Mesodermal cell (in vitro differentiated cells): ENCODE measurements at regions not wholly inside any gene's neighbourhood (a gene's known extent, or its start where the extent isn't known, plus 50 kb on each side); places are given as distances from the start of the nearest gene placed in this dataset.
A peak's percentile ranks its signal among the peaks of the same experiment; 100 is the strongest.

ENCODE experiments used
- H3K27ac ChIP-seq: 2 replicates; pipeline ENCODE4 v1.7.0; 2013; ENCODE audit warnings: mild to moderate bottlenecking, low read depth, low read length, moderate library complexity; ENCODE audit not compliant: severe bottlenecking
- H3K36me3 ChIP-seq: 2 replicates; pipeline ENCODE4 v1.7.1; 2013; ENCODE audit warnings: mild to moderate bottlenecking, low read length, moderate library complexity; ENCODE audit not compliant: control insufficient read depth, insufficient read depth
- H3K4me1 ChIP-seq: one replicate; pipeline ENCODE4 v1.7.1; 2013; ENCODE audit warnings: mild to moderate bottlenecking, low read length; ENCODE audit not compliant: insufficient read depth, control insufficient read depth, poor library complexity, severe bottlenecking
- H3K4me3 ChIP-seq: 2 replicates; pipeline ENCODE4 v1.7.0; 2013; ENCODE audit warnings: low read length, control low read depth, mild to moderate bottlenecking; ENCODE audit not compliant: insufficient read depth, poor library complexity, severe bottlenecking; ENCODE audit errors: extremely low read depth
- H3K9me3 ChIP-seq: 2 replicates; pipeline ENCODE4 v1.7.1; 2013; ENCODE audit warnings: mild to moderate bottlenecking, low read length, moderate library complexity; ENCODE audit not compliant: control insufficient read depth
- WGBS, 2 experiments: methylation state at CpG; one replicate each; pipeline ENCODE4 v1.1.5; 2013; ENCODE audit warnings: missing lambda C conversion rate in 2 of 2; ENCODE audit not compliant: insufficient coverage in 2 of 2; 5-methylcytosine and 5-hydroxymethylcytosine counted together

DNA sequence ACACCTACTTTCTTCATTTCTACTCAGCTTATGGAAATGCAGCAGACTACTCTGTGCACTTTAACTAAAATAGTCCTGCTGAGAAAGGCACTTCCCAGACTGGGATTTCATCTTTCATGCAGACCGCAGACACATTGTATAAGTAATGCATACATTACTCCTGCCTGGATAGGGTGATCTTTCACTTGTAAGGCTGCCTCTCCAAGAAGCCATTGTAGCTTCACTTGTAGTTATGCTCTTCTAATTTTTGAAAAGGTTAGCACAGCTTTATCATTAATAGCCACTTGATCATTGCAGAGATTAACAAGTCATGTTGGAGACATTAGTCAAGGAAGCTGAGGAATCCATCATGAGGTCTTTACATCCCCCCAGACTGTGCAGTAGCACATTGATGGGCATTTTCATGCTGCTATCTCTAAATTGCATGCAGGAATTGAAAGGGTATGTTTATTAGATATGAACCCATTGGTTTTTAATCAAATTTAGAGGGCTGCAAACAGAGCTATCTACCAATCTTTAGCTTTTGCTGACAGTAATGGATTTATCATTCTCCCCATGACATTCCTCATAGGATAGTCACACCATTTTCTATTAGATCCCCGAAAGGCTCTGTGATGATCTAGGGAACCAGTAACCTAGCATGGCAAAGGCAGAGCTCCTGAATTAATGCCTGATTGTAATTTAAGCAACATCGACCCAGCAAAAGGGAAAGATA lies 1074.7 kb upstream of the NXPH2 start:
- WGBS, 2 experiments = 100% methylated on average over 2 of the region's 3 CpGs; no CpG with 5 or more reads in 1 of the 2 experiments
- no peaks in the 10 kb centered on the region for H3K9me3 ChIP-seq
- no peaks in the 10 kb centered on the region for H3K36me3 ChIP-seq
- H3K4me1 ChIP-seq = no peaks in the 10 kb centered on the region
- H3K4me3 ChIP-seq = no peak overlapping the region
- H3K27ac ChIP-seq = no peak overlapping the region

DNA sequence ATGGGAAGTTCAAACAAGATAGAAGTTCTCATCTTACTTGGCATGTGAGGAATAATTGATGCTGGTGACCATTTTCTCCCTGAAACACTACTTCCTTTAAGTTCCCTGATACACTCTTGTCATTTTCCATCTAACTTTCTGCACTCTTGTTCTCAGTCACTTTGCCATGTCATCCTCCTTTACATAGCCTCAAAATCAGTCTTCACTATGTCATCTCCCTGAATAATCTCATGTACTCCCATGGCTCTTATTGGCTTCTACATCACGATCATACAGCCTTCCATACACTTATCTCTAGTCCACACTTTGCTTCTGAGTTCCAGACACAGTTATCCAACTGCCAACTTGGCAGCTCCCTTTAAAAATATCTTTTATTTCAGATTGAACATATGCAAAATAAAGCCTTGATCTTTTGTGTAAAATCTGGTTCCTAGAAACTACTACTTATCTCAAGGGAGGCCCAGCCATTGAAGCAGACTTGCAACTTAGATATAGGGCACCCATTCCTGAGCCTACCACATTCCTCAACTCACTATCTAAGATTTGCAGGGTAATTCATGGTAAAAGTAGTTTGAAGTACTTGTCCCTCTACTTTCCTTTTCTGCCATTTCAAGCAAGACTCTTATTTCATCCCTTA lies 1070.2 kb upstream of the NXPH2 start:
- no peaks in the 10 kb centered on the region for H3K9me3 ChIP-seq
- H3K36me3 ChIP-seq = no peaks in the 10 kb centered on the region
- WGBS, 2 experiments = 88 to 100% methylated on average over 1 of the region's 1 CpG
- H3K27ac ChIP-seq = no peak overlapping the region
- H3K4me3 ChIP-seq = no peak overlapping the region
- H3K4me1 ChIP-seq = no peaks in the 10 kb centered on the region

DNA sequence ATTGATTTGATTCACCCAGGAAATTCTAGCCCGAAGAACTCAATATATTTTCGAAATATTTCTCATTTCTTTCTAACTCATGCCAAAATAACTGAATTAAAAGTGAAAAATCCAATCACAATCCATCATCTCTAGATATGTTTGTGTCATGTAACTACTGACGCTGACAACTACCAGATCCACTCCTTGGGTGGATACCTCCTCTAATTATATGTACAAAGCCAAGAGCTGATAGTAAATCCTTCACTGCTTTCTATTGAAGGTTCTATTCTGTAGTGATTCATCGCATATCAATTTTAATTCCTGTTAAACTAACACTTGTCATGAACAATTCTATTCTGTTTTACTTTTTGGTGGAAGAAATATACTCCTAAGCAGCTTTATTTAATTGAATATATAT lies 1056.6 kb upstream of the NXPH2 start:
- Histone ChIP-seq H3K4me3 (no peak overlapping the region), H3K27ac (no peak overlapping the region), H3K36me3 (no peaks in the 10 kb centered on the region), H3K9me3 (peaks cover 10% of the 10 kb centered on the region), H3K4me1 (peaks cover 9% of the 10 kb centered on the region)
- no CpG with 5 or more reads among the region's 4 CpGs for WGBS, 2 experiments

DNA sequence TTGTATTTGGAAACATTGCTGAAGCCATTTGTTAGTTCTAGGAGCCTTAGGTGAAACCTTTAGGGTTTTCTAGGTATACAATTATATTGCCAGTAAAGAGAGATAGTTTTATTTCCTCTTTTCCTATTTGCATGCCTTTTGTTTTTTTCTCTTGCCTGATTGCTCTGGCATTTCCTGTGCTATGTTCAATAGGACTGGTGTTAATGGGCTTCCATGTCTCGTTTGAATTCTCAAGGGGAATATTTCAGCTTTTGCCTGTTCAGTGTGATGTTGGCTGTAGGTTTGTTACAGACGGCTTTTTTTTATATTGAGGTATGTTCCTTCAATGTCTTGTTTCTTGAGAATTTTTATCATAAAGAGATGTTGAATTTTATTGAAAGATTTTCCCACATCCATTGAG lies 1054.9 kb upstream of the NXPH2 start:
- 25% methylated on average over 1 of the region's 2 CpGs; no CpG with 5 or more reads in 1 of the 2 experiments for WGBS, 2 experiments
- H3K27ac ChIP-seq = no peak overlapping the region
- no peaks in the 10 kb centered on the region for H3K9me3 ChIP-seq
- H3K36me3 ChIP-seq = no peaks in the 10 kb centered on the region
- H3K4me3 ChIP-seq = no peak overlapping the region
- peaks cover 9% of the 10 kb centered on the region for H3K4me1 ChIP-seq

DNA sequence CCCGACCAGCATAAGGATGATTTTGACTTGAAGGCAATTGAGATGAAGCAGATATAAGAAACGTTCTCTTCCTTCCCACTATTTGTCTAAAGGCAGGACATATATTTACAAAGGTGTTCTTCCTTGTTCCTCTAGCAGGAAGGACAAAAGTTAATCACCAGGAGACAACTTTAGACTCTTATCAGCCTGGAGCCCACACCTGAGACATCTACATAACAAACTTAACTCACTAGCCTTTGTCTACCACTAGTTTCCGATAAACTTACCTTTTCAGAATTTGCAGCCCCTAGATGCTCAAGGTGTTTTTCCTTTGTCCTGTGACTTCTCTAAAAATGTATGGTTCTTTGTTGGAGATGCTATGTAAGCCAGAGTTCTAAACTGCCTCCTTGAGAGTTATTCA lies 1047.8 kb upstream of the NXPH2 start:
- H3K36me3 ChIP-seq = no peaks in the 10 kb centered on the region
- no peaks in the 10 kb centered on the region for H3K9me3 ChIP-seq
- H3K27ac ChIP-seq = no peak overlapping the region
- WGBS, 2 experiments = 0% methylated on average over 2 of the region's 3 CpGs; no CpG with 5 or more reads in 1 of the 2 experiments
- H3K4me3 ChIP-seq = no peak overlapping the region
- H3K4me1 ChIP-seq = no peaks in the 10 kb centered on the region

DNA sequence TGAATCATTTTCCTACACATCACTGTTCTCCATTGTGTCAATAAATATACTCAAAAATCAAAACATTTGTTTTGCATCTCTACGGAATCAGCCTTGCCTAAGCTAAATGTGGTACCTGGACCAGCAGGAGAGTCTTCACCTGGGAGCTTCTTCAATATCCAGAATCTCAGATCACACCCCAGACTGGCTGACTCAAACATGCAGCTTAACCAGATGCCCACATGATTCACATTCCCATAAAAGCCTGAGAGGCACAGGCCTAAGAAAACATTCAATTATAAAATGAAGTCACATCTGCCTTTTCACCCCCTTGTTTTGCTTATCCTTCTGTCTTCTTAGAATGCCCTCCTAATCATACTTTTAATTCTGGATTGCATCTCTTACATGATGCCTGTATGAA lies 1045.5 kb upstream of the NXPH2 start:
- H3K4me3 ChIP-seq = no peak overlapping the region
- no peaks in the 10 kb centered on the region for H3K36me3 ChIP-seq
- WGBS, 2 experiments = 80 to 83% methylated on average over 1 of the region's 1 CpG
- no peaks in the 10 kb centered on the region for H3K9me3 ChIP-seq
- H3K27ac ChIP-seq = no peak overlapping the region
- no peaks in the 10 kb centered on the region for H3K4me1 ChIP-seq

DNA sequence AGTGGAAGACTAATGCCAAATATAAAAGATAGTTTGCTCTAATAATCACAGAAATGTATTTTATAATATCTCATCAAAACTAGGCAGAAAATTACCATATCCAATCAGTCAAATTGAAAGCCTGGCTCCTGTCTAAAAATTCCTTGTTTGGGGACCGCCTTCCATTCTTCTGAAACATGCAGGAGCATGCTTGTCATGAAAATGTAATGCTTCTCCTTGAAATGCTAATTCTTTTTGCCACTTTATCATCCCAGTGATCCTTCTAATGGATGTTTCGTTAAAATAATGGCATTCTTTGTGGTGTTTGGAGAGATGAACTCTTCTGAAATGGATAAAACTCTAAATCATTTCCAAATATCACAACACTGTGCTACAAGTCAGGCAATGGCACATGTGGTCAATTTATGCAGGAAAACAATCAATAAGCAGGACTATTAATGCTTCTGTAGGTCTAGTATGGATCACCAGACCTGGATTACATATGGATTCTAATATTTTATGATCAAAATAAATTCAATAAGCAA lies 1039.1 kb upstream of the NXPH2 start:
- H3K4me3 ChIP-seq = no peak overlapping the region
- no peak overlapping the region for H3K27ac ChIP-seq
- H3K9me3 ChIP-seq = no peaks in the 10 kb centered on the region
- H3K4me1 ChIP-seq = no peaks in the 10 kb centered on the region
- H3K36me3 ChIP-seq = no peaks in the 10 kb centered on the region
- 100% methylated on average over 1 of the region's 2 CpGs; no CpG with 5 or more reads in 1 of the 2 experiments for WGBS, 2 experiments

DNA sequence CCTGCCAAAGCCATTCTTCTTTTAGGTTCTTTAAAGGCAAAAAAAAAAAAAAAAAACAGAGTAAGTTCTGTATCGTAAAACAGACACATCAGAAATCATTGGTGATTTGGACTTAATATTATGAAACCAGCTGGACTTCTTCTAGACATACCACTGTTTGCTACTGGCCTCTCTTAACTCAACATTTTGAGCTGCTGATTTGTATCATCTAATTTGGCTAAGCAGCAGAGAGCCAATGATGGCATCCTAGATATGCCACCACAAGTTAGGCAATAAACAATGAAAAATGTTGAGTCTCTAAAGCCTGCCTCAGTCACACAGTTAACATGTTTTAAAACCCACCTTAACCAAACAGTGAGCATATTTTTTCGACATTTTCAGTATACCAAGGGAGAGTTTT lies 1034.3 kb upstream of the NXPH2 start:
- WGBS, 2 experiments = 60 to 100% methylated on average over 1 of the region's 2 CpGs
- Histone ChIP-seq H3K9me3 (no peaks in the 10 kb centered on the region), H3K4me3 (no peak overlapping the region), H3K4me1 (no peaks in the 10 kb centered on the region), H3K36me3 (no peaks in the 10 kb centered on the region), H3K27ac (no peak overlapping the region)

DNA sequence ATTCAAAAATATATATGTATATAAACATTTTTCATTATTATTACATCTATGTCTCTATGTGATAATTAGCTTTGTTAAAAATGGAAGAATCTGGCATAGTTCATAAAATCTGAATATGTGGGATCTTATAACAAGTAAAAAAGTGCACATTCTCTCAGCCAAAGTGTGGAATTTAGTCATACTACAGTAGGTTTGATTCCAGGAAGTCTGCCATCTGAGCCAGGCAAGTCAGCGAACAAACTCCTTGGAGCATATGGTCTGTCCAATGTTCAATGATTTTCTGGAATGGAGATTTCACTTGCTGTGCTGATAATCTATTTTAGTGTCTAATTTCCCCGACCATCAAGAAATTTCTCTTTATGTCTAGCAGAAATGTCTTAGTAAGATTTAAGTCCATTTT lies 1033.2 kb upstream of the NXPH2 start:
- 67 to 83% methylated on average over 1 of the region's 2 CpGs for WGBS, 2 experiments
- Histone ChIP-seq H3K4me3 (no peak overlapping the region), H3K9me3 (no peaks in the 10 kb centered on the region), H3K4me1 (no peaks in the 10 kb centered on the region), H3K36me3 (no peaks in the 10 kb centered on the region), H3K27ac (no peak overlapping the region)

DNA sequence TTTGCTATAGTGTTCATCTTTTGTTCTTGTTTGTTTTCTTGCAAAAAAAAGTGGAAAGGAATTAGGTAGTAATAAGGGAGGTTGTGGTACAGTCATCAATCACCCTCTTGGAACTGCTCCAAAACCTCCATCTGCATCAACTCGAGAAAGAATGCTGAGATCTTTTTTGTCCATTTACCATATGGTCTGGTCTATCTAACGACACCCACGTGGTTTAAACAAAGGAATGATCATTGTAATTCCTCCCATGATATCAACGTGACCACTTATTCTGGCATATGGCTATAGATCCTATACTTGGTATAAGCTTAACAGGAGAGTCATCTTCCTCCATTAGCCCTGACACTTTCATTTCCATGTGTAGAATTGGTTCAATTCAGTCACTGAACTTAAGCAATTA lies 1025.3 kb upstream of the NXPH2 start:
- H3K4me1 ChIP-seq = no peaks in the 10 kb centered on the region
- H3K4me3 ChIP-seq = no peak overlapping the region
- 60 to 67% methylated on average over 3 of the region's 4 CpGs for WGBS, 2 experiments
- H3K36me3 ChIP-seq = no peaks in the 10 kb centered on the region
- no peak overlapping the region for H3K27ac ChIP-seq
- H3K9me3 ChIP-seq = no peaks in the 10 kb centered on the region

DNA sequence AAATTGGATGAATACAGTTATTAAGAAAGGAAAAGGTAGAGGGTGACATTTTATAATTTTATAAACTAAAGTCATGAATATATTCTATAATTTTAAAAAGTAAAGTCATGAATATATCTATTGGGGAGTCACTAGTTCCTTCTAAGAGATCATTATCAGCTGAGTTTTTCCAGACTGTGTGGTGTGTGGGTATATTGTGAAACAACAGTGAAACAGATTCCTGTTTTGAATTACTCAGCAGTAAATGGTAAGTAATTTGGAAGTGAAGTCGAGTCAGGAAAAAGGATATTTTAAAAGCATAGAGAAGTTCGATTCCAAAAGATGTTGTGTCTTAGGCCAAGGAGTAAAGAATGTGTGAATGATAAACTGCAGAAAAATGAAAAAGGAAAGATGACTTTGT lies 1018.2 kb upstream of the NXPH2 start:
- no peaks in the 10 kb centered on the region for H3K9me3 ChIP-seq
- H3K4me1 ChIP-seq = peaks cover 5% of the 10 kb centered on the region
- no peaks in the 10 kb centered on the region for H3K36me3 ChIP-seq
- 85 to 86% methylated on average over 2 of the region's 2 CpGs for WGBS, 2 experiments
- peak overlapping the region; percentile 81 for H3K27ac ChIP-seq
- no peak overlapping the region for H3K4me3 ChIP-seq
